IPS-20b (cell line): ENCODE measurements at regions not wholly inside any gene's neighbourhood (a gene's known extent, or its start where the extent isn't known, plus 50 kb on each side); places are given as distances from the start of the nearest gene placed in this dataset.
"Not testable (repeated sequence)": the region's sequence is repeated elsewhere in the genome, so short reads cannot be mapped to it uniquely, and the experiment has no call there.

ENCODE experiments used
- H3K27ac ChIP-seq: one replicate; pipeline ENCODE4 v1.5.1; 2013; ENCODE audit warnings: low read length
- H3K27me3 ChIP-seq: 2 replicates; pipeline ENCODE4 v1.6.1; 2013; ENCODE audit warnings: mild to moderate bottlenecking, low read length, inconsistent platforms; ENCODE audit not compliant: insufficient read depth
- H3K36me3 ChIP-seq: 2 replicates; pipeline ENCODE4 v1.6.1; 2013; ENCODE audit warnings: low read depth, mild to moderate bottlenecking, inconsistent platforms, low read length, moderate library complexity; ENCODE audit not compliant: insufficient read depth
- H3K4me1 ChIP-seq: 2 replicates; pipeline ENCODE4 v1.6.1; 2013; ENCODE audit warnings: mild to moderate bottlenecking, control low read depth, inconsistent platforms, low read length, moderate library complexity; ENCODE audit not compliant: insufficient read depth
- H3K4me3 ChIP-seq: 2 replicates; pipeline ENCODE4 v1.5.1; 2013; ENCODE audit warnings: mild to moderate bottlenecking, low read length, inconsistent platforms
- H3K9ac ChIP-seq: 2 replicates; pipeline ENCODE4 v1.6.1; 2013; ENCODE audit warnings: low read depth, mild to moderate bottlenecking, inconsistent platforms, low read length, moderate library complexity
- H3K9me3 ChIP-seq: 2 replicates; pipeline ENCODE4 v1.6.1; 2013; ENCODE audit warnings: mild to moderate bottlenecking, low read depth, low read length, inconsistent platforms; ENCODE audit not compliant: insufficient read depth

DNA sequence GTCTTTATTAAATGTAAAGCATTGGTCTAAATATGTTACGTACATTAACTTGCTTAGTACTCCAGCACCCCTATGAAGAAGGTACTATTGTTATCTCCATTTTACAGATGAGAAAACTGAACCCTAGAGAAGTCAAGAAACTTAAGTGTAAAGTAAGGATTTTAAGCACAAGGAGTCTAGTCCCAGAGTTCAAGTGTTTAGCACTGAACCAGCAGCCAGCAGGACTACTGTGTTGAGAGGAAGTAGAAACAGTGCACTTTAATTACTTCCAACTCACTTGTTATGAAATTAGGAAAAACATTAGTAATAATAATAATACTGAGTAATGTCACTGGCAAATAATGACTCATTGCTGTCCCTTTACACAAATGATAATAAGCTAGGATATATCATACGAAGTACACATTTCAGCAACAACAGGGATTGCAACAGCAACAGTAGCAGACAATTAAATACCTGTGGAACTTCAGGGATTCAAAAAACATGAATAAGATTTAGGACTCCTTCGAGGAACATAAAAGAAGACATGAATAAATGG lies 548.1 kb upstream of the HS3ST1 start:
- H3K9ac ChIP-seq = no peak overlapping the region
- H3K9me3 ChIP-seq = no peaks in the 10 kb centered on the region
- H3K27me3 ChIP-seq = no peaks in the 10 kb centered on the region
- H3K36me3 ChIP-seq = no peaks in the 10 kb centered on the region
- peaks cover 33% of the 10 kb centered on the region; the same call in 1 of the 2 replicates for H3K4me1 ChIP-seq
- no peak overlapping the region for H3K4me3 ChIP-seq
- no peak overlapping the region for H3K27ac ChIP-seq

DNA sequence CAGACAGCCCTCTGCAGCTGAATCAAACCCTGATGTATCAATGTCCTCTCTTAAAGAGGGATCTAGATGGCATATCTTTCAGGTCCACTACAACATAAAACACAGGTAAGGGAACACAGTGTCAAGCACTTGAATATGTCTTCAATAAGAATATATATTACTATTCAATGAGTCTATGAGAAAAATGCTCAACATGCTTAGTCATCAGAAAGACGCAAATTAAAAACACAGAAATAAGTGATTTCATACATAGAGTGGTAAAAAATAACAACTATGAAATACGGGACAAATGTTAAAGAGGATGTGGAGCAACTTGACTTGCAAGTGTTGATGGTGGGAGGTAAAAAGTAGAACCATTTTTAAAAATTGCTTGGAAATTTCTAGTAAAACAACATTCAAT lies 544.6 kb upstream of the HS3ST1 start:
- no peaks in the 10 kb centered on the region for H3K36me3 ChIP-seq
- no peaks in the 10 kb centered on the region for H3K9me3 ChIP-seq
- H3K4me1 ChIP-seq = peaks cover 11% of the 10 kb centered on the region; the same call in 1 of the 2 replicates
- H3K4me3 ChIP-seq = no peak overlapping the region
- H3K9ac ChIP-seq = no peak overlapping the region
- H3K27me3 ChIP-seq = no peaks in the 10 kb centered on the region
- no peak overlapping the region for H3K27ac ChIP-seq

DNA sequence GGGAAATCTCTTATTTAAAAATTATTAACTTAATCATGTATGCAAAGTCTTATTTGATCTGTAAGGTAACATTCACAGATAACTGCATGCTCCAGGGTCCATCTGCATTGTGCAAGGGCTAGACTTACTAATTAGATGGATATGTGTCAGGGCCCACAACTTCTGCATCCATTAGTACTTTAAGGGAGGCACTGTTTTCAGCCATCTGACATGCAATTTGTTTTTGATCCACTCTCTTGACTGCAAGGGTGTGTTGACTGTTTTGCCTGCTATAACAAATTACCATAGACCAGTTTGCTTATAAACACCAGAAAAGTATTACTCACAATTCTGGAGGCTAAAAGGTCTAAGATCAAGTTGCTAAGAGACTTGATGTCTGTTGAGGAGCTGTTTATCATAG lies 542.1 kb upstream of the HS3ST1 start:
- no peaks in the 10 kb centered on the region for H3K36me3 ChIP-seq
- no peak overlapping the region for H3K27ac ChIP-seq
- H3K9ac ChIP-seq = no peak overlapping the region
- no peaks in the 10 kb centered on the region for H3K27me3 ChIP-seq
- H3K4me1 ChIP-seq = no peaks in the 10 kb centered on the region
- H3K9me3 ChIP-seq = no peaks in the 10 kb centered on the region
- H3K4me3 ChIP-seq = no peak overlapping the region

DNA sequence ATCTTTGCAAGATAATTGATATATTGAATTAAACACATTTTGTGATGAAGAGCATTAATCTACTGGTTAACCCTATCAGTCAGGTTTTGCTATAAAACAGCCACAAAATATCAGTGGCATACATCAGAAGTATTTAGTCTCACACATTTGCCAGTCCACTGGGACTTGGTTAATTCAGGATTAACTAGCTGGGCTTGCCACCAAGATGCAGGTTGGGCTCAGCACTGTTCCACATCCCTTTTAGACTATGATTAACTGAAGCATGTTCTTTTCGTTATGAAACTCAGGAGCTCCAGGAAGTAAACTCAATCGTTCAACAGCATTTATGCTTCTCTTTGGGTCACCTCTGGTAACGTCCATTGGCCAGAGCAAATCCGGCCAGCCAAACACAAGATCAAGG lies 538.1 kb upstream of the HS3ST1 start:
- no peaks in the 10 kb centered on the region for H3K27me3 ChIP-seq
- H3K36me3 ChIP-seq = no peaks in the 10 kb centered on the region
- H3K4me3 ChIP-seq = no peak overlapping the region
- no peaks in the 10 kb centered on the region for H3K9me3 ChIP-seq
- no peak overlapping the region for H3K27ac ChIP-seq
- no peaks in the 10 kb centered on the region for H3K4me1 ChIP-seq
- no peak overlapping the region for H3K9ac ChIP-seq

DNA sequence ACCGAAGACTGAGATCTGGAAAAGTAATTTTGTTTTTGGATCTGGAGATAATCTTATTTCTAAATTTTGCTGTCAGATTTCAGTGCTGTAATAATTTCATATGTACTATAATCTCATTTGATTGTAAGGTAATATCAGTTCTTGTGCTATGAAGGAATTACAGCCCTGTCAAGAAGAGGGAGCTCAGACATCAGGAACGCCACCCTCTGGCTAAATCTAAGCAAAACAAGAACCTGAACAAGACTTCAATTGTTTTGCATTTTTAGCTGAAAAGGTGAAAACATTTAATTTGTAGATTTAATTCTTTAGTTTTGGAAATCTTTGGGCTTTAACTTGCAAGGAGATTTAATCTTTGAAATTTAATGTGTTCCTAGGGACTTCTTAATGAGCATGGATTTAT lies 525.4 kb upstream of the HS3ST1 start:
- H3K4me3 ChIP-seq = no peak overlapping the region
- no peaks in the 10 kb centered on the region; the same call in 1 of the 2 replicates for H3K9me3 ChIP-seq
- no peaks in the 10 kb centered on the region for H3K4me1 ChIP-seq
- H3K27me3 ChIP-seq = no peaks in the 10 kb centered on the region
- H3K36me3 ChIP-seq = no peaks in the 10 kb centered on the region
- no peak overlapping the region for H3K27ac ChIP-seq
- no peak overlapping the region for H3K9ac ChIP-seq

DNA sequence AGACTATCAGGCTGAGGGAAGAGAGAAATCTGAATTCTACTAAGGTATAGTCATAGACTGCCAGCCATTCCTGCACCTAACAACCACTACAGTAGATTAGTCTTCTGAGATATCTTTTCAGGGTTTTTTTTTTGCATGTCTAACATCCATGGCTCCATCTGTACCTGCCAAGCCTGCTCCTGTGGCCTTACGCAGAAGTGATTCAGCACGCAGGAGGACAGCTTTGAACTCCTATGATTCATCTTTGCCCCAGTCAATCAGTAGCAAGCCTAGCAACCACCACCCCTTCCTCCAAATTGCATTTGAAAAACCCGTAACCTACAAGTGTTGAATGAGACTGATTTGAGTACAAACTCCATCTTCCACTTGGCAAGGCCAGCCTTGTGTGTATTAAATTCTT lies 520.7 kb upstream of the HS3ST1 start:
- no peaks in the 10 kb centered on the region for H3K36me3 ChIP-seq
- H3K4me3 ChIP-seq = no peak overlapping the region
- H3K4me1 ChIP-seq = no peaks in the 10 kb centered on the region
- no peak overlapping the region for H3K27ac ChIP-seq
- no peaks in the 10 kb centered on the region for H3K9me3 ChIP-seq
- no peaks in the 10 kb centered on the region for H3K27me3 ChIP-seq
- no peak overlapping the region for H3K9ac ChIP-seq

DNA sequence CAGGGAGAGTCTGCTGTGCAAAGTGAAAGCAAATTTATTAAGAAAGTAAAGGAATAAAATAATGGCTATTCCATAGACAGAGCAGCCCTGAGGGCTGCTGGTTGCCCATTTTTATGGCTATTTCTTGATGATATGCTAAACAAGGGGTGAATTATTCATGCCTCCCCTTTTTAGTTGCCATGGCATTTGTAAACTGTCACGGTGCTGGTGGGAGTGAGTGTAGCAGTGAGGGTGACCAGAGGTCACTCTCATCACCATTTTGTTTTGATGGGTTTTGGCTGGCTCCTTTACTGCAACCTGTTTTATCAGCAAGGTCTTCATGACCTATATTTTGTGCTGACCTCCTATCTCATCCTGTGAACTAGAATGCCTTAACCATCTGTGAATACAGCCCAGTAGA lies 518.9 kb upstream of the HS3ST1 start:
- not testable (repeated sequence) for H3K4me3 ChIP-seq, H3K4me1 ChIP-seq, H3K27ac ChIP-seq, H3K36me3 ChIP-seq, H3K9ac ChIP-seq, H3K9me3 ChIP-seq, H3K27me3 ChIP-seq

DNA sequence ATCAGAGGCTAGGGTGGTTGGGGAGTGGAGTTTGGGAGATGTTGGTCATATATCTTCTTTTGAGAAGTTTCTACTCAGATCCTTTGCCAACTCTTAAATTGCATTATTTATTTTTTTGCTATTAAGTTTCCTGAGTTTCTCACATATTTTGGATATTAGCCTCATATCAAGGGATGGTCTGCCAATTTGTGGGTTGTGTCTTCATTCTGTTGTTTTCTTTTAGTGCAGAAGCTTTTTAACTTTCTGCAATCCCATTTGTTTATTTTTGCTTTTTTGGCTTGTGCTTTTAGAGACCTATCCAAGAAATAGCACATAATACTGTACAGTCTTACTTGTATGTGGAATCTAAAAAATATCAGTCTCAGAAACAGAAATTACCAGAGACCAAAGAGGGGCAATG lies 509.2 kb upstream of the HS3ST1 start:
- H3K9me3 ChIP-seq = peaks cover 4% of the 10 kb centered on the region; the same call in 1 of the 2 replicates
- no peaks in the 10 kb centered on the region for H3K27me3 ChIP-seq
- no peaks in the 10 kb centered on the region for H3K4me1 ChIP-seq
- no peak overlapping the region for H3K4me3 ChIP-seq
- no peaks in the 10 kb centered on the region for H3K36me3 ChIP-seq
- H3K9ac ChIP-seq = no peak overlapping the region
- no peak overlapping the region for H3K27ac ChIP-seq

DNA sequence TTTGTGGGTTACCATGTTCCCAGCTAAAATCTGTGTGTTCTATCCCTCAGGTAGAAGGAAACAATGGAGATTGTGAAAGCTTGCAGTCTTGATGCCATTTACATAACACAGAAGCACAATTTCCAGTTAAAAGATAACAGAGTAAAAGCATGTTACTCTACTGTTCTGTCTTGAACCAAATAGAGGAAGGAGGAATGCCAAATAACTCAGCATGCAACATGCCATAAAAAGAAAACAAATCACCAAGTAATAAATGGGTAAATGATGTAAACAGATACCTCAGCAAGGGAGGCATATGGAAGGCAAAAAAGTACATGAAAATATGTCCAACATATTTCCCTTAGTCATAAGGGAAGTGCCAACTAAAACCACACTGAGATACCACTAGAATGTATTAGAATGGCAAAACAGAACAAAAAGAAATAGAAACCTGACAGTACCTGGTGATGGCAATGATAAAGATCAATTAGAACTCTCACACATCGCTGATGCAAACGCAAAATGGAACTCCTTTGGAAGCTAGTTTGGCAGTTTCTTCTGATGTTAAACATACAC lies 502.6 kb upstream of the HS3ST1 start:
- Histone ChIP-seq H3K9ac (no peak overlapping the region), H3K9me3 (no peaks in the 10 kb centered on the region; the same call in 1 of the 2 replicates), H3K4me3 (no peak overlapping the region), H3K36me3 (no peaks in the 10 kb centered on the region), H3K27ac (no peak overlapping the region), H3K27me3 (no peaks in the 10 kb centered on the region), H3K4me1 (peaks cover 5% of the 10 kb centered on the region; the same call in 1 of the 2 replicates)

DNA sequence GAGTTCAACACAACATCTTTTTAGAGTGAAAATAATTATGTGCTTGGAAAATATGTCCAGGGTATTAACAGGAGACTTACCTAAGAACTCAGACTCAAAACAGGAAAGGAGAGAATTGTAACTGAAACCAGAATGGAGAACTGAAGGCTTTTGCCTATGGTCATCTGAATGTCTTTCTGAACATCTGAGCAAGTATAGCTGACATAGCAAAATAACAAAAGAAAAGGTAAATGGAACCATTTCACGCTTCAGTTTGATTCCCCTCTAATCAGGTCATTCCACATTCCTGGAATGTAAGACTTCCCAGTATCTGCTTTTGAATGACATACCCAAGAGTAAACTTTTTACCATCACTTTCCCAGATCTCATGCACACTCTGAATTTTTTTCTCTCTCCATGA lies 500.4 kb upstream of the HS3ST1 start:
- H3K36me3 ChIP-seq = no peaks in the 10 kb centered on the region
- no peak overlapping the region for H3K9ac ChIP-seq
- peaks cover 5% of the 10 kb centered on the region; the same call in 1 of the 2 replicates for H3K4me1 ChIP-seq
- no peaks in the 10 kb centered on the region for H3K27me3 ChIP-seq
- no peak overlapping the region for H3K4me3 ChIP-seq
- H3K27ac ChIP-seq = no peak overlapping the region
- no peaks in the 10 kb centered on the region for H3K9me3 ChIP-seq

DNA sequence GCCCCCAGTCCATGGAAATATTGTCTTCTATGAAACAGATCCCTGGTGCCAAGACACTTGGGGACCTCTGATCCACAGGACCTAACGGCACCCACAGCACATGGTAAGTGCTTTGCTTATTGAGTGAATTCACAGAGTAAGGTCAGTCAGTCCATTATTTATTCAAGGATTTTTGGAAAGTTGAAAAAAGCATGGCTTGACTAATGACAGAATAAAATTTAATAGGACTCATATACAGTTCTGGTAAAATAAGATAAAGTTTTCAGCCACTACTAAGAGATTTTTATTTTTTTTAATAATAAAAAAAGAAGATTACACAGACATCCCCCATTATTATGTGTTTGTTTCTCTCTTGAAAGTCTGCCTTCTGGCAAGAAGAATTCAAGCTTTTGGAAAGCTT lies 490.6 kb upstream of the HS3ST1 start:
- Histone ChIP-seq H3K9me3 (peaks cover 6% of the 10 kb centered on the region; the same call in 1 of the 2 replicates), H3K27me3 (no peaks in the 10 kb centered on the region), H3K4me3 (no peak overlapping the region), H3K36me3 (no peaks in the 10 kb centered on the region), H3K9ac (no peak overlapping the region), H3K4me1 (peaks cover 3% of the 10 kb centered on the region; the same call in 1 of the 2 replicates), H3K27ac (no peak overlapping the region)

DNA sequence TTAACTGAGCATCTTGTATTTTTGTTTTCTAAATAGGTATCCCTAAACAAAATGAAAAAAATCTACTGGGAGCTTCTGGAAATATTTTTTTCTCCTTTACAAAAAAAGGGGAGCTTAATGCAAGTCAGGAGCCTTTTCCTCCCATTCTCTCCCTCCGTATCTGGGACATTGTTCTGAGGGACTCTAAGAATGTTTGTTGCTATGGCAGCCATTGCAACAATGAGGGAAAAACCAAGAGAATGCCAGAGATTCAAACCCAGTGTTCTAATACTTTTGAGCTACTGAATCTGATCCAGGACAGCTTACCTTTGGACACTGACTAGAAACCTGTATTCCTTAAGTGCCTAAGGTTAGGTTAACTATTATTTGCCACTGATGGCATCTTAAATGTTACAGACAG lies 485.7 kb upstream of the HS3ST1 start:
- Histone ChIP-seq H3K9me3 (peaks cover 6% of the 10 kb centered on the region; the same call in 1 of the 2 replicates), H3K4me3 (no peak overlapping the region), H3K9ac (no peak overlapping the region), H3K4me1 (peaks cover 8% of the 10 kb centered on the region; the same call in 1 of the 2 replicates), H3K27ac (no peak overlapping the region), H3K27me3 (no peaks in the 10 kb centered on the region), H3K36me3 (no peaks in the 10 kb centered on the region)
